Heart left ventricle (tissue), 13 donors: ENCODE measurements at regions not wholly inside any gene's neighbourhood (a gene's known extent, or its start where the extent isn't known, plus 50 kb on each side); places are given as distances from the start of the nearest gene placed in this dataset.

Experiments used
- CTCF ChIP-seq, 12 donors: fragments of 200-600 bp; sonication (generic) in 4 of 12; IDR thresholded peaks; one replicate each; pipeline versions ENCODE4 v1.5.0 to v1.8.0; 2018 to 2022; ENCODE audit warnings: antibody characterized with exemption in 12 of 12, mild to moderate bottlenecking in 5 of 12
- POLR2A ChIP-seq, 2 donors: fragments of 450-650 bp; IDR thresholded peaks; one replicate each; pipeline ENCODE4 v1.6.1; 2017; ENCODE audit warnings: antibody characterized with exemption in 2 of 2, mild to moderate bottlenecking in 2 of 2, moderate library complexity in 2 of 2
- donor health status: ischemic (EF 13 %, LVEDD 7.1; RV severe dilation, severe dysfunction).
- donor health status: DM: no; HTN: yes; CAD: no.
- donor health status: DM: no; HTN: no; CAD: no.
- donor health status: ischemic (EF 25% LVEDD 6.9; RV normal size, moderate dysfunction).
- donor health status: ischemic (EF 25% LVEDD 5.7; RV mildly dilated, moderate dysfunction).
- donor health status: ischemic (EF 35%, LVEDD 5.7; RV mildly dilated, moderate dysfunction).
- donor health status: nonischemic (EF 11% LVEDD 7.7; RV severe dilation, severe dysfunction).
- donor health status: DM: yes; HTN: yes; CAD: no.
- donor health status: PGD.
- donor health status: ischemic (EF 29% LVEDD 5.4; RV normal size, mild dysfunction).
- donor health status: nonischemic (EF 23%, LVEDD 6.1; RV moderate dilation, normal function).

GRCh38 chr1:189708674-189709073 is 769.0 kb downstream of the BRINP3 start:
- TF ChIP-seq CTCF (IDR thresholded peaks at IDR 0.05) (no peak), POLR2A (IDR thresholded peaks at IDR 0.05) (no peak)
